ENCODE measurements at regions not wholly inside any gene's neighbourhood (a gene's known extent, or its start where the extent isn't known, plus 50 kb on each side); places are given as distances from the start of the nearest gene placed in this dataset.

DNA sequence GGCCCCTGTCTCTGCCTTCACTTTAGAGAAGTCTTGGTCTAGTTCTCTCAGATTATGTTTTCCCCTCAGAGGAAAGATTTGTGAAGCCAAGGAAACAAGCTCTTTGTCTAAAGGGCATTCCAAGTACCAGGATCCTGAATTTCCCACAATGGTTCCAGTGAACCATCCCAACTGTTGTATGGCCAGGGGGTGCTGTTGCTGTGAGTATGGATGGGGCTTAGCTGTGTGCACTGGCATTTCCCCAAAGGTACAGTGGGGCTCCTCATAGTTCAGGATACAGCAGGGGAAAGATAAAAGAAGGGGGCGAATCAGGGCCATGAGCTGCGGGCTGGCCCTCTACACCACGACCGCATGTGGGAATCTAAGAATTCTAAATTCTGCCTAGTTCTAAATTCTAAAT lies 1154.0 kb upstream of the FANCL start:
- TF ChIP-seq, protein P1, sequence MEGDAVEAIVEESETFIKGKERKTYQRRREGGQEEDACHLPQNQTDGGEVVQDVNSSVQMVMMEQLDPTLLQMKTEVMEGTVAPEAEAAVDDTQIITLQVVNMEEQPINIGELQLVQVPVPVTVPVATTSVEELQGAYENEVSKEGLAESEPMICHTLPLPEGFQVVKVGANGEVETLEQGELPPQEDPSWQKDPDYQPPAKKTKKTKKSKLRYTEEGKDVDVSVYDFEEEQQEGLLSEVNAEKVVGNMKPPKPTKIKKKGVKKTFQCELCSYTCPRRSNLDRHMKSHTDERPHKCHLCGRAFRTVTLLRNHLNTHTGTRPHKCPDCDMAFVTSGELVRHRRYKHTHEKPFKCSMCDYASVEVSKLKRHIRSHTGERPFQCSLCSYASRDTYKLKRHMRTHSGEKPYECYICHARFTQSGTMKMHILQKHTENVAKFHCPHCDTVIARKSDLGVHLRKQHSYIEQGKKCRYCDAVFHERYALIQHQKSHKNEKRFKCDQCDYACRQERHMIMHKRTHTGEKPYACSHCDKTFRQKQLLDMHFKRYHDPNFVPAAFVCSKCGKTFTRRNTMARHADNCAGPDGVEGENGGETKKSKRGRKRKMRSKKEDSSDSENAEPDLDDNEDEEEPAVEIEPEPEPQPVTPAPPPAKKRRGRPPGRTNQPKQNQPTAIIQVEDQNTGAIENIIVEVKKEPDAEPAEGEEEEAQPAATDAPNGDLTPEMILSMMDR (IDR thresholded peaks at IDR 0.05) = no peak
- no peak for TF ChIP-seq POLR2A (IDR thresholded peaks at IDR 0.05)
- no peak for TF ChIP-seq EP300 (IDR thresholded peaks at IDR 0.05)
